Activated CD4-positive, CD25-positive, alpha-beta regulatory T cell (primary cell): ENCODE measurements at regions not wholly inside any gene's neighbourhood (a gene's known extent, or its start where the extent isn't known, plus 50 kb on each side); places are given as distances from the start of the nearest gene placed in this dataset.

Source experiments
- DNase-seq, 4 experiments: peaks; one replicate each; lab custom pipeline; 2025; lab: John Stamatoyannopoulos, UW

DNA sequence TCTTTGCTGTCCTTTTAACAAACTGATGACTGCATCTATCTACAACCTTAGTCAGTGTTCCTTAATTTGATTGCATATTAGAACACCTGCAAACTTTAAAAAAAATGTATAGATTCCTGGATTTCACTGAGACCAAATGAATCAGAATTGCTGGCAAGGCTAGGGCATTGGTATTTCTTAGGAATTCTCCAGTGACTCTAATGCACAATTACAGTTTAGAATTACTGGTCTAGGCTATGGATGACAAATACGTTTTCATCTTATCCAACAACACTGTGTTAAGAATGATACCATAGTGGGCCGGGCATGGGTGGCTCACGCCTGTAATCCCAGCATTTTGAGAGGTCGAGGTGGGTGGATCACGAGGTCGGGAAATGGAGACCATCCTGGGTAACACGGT is 545.9 kb upstream of the RIOK2 start:
- DNase-seq, result no peak

DNA sequence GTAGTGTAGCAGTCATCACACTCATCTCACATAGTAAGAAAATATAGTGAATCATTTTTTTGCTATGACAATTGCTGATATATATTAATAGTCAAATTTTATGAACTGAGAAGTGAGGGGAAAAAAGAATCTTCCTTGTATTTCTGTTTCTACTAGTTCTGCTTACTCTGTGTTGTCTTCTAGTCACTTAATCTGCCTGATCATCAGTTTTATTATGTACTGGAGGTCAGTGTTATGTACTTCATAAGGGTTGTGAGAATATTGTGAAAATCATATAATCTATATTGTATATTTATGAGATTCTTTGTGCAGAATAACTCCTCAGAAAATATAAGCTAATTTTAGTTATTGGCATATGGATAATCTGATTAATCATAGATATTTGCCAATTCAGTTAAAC is 546.9 kb upstream of the RIOK2 start:
- DNase-seq, result no peak

DNA sequence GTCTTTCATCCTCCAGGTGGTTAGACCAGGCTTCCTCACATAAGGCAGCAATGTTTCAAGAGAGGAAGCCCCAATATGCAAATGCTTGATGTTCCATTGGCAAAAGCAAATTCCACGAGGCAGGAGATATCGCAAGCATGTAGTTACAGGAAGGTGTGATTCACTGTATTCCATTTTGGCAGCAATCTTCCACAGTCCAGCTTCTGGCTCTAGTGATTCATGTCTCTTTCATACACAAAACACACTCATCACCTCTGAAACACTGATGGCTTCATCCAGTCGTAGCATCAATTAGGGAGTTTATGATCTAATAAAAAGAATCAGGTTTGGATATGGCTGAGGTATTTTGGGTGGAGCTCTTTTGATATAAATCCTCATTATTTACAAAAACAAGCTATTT is 552.2 kb upstream of the RIOK2 start:
- DNase-seq, result no peak

DNA sequence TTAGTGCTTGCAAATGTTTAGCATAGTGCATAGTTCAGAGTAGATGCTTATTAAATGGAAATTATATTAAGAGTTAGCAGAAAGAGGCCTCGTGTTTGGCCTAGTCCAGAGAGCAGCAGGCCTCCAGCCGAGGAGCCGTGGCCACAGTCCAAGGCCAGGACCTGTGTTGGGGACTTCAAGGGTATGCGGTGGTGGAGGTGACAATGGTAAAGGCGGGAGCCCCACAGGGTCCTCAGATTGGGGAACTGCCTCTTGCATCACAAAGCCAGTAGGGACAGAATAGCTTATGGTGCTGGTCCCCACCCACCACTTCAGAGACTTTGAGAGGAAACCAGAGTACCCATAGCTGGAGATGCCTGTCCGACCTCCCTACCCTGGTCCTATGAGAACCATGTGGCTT is 554.6 kb upstream of the RIOK2 start:
- no peak for DNase-seq

- no peak for DNase-seq
Measured at GRCh38 chr5:97745817-97746216, 562.8 kb upstream of the RIOK2 start.

GRCh38 chr5:97750576-97750975 is 567.5 kb upstream of the RIOK2 start:
- no peak for DNase-seq

GRCh38 chr5:97751540-97751939 is 568.5 kb upstream of the RIOK2 start:
- no peak for DNase-seq

GRCh38 chr5:97752871-97753270 is 569.8 kb upstream of the RIOK2 start:
- no peak for DNase-seq

DNA sequence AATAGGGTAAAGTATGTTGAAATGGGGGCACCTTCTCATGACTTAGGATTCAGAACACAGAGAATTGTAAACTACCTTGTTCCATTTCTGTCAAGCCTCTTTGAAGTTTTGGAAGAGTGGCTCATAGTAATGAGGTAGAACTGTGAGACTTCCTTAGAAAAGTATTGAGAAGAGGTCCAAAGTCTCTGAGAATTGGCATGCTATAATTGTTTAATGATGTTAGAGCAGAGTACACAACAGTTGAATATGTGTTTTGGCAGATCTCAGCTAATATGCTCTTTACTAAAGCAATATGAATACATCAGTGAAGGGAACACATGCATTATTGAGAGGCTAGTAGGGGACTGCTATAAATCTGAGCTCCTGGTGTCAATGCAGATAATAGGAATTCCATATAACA is 579.4 kb upstream of the RIOK2 start:
- no peak for DNase-seq

DNA sequence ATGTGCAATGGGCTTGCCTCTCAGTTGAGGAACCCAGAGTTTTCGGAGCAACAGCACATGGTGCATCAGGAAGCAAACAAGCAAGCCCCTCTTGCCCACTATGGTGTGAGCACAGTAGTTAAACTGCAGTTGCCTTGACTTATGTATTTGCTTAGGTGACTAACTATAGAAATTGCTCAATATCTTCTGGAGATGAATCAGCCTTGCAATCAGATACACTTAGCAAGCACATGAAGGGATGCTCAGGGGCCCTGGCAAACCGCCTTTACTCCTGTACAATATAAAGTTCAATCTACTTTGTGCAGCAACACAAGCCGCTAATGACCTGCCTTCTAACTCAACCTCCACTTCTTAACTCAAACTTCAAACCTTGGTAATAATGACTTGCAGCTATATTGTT is 581.7 kb upstream of the RIOK2 start:
- DNase-seq, result no peak

DNA sequence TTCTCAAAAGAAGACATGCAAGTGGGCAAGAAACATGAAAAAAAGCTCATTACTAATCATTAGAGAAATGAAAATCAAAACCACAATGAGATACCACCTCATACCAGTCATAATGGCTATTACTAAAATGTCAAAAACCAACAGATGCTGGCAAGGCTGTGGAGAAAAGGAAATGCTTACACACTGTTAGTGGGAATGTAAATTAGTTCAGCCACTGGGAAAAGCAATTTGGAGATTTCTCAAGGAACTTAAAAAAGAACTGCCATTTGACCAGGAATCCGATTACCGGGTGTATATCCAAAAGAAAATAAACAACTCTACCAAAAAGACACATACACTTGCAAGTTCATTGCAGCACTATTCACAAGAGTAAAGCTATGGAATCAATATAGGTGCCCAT is 595.4 kb upstream of the RIOK2 start:
- no peak for DNase-seq

DNA sequence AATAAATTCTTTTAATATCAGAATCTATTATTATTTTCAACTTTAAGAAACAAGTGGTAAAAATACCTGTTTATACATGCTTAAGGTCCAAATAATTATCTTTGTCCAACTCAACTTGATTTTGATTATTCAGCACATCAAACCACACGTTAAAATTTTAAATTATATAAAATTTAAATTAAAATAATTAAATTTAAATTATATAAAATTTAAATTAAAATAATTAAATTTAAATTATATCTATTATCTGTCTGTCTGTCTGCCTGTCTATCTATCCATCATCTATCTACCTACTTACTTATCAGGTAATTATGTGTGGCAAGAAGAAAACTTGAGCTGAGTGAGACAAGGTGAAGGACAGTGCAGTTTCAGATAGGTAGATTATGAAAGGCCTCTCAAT is 605.3 kb upstream of the RIOK2 start:
- DNase-seq, result no peak

DNA sequence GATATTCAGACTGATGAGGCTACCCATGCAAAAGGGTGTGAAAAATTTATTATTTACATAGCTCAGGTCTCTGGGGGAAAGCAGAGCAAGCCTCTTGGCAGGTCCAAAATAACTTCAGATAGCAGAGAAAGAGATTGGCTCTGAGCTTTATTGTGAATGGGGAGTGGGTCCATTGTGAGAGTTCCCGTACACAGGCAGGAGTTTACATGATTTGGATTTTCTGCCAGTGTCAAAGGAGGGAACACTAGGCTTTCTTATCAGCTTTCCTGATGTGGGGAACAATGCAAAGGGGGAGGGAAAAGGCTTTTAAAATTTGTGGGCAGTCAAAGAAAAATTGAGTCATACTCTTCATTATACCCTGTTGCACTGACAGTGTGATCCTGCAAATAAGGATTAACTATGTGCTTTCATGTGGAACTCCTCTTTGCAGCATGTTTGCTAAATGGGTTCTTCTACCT is 615.0 kb upstream of the RIOK2 start:
- no peak for DNase-seq

- no peak for DNase-seq
Measured at GRCh38 chr5:97801461-97801860, 618.4 kb upstream of the RIOK2 start.

DNA sequence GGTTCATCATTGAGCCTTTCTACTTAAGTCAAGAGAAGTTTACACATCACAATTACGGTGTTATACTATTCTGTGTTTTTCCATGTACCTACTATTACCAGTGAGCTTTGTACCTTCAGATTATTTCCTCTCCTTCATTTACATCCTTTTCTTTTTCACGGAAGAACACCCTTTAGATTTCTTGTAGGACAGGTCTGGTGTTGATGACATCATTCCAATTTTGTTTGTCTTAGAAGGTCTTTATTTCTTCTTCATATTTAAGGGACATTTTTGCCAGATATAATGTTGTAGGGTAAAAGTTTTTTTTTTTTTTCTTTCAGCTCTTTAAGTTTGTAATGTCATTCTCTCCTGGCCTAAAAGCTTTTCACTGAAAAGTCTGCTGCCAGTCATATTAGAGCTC is 637.1 kb upstream of the RIOK2 start:
- DNase-seq, result no peak

- no peak for DNase-seq
Measured at GRCh38 chr5:97832645-97833296, 649.7 kb upstream of the RIOK2 start.

DNA sequence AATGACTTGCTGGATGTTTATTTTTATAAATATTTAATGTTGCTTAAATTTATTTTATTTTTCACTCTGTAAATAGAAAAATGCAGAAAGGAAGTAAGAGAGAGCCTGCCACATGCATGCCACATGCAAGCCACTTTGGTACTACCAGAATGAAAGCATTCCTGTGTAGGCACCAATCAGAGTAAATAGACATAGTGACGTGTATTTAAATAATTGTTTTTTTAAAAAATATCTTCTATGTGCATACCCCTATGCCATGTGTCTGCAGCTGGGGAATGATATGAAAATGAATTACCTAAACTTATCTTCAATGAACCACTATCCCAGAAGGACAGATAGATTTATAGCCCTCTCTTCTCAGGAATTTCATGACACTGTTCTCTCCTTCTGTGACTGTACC is 651.5 kb upstream of the RIOK2 start:
- DNase-seq, result no peak

GRCh38 chr5:97835112-97835511 is 652.1 kb upstream of the RIOK2 start:
- DNase-seq, result no peak

DNA sequence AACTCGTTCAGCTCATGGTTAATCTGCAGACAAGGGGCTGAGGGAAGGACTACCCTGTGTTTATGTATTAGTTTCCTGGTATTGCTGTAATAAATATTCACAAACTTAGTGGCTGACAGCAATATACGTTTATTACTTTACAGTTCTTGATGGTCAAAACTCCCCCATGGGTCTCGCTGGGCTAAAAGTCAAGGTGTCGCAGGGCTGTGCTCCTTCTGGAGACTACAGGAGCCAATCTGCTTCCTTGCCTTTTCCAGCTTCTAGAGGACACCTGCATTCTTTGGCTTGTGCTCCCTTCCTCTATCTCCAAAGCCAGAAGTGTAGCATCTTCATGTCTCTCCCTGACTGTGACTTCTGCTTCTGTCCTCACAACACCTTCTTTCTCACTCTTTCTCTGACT is 653.8 kb upstream of the RIOK2 start:
- DNase-seq, result no peak

DNA sequence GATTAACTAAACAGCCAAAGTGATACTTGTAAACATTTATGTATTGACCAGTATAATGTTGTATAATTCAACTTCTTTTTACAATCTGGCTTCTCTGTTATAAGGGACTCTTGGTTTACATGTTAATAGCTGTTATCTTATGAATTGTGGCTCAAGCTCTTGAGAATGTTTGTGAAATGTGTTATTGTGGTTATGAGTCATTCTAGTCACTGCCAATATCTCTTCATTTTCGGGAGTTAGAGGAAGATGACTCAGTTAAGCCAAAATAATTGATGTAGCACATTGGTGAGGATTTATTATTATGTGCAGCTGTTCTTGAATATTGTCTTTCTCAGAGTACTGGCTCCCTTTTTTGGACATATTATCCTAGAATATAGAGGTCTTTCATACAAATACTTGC is 655.2 kb upstream of the RIOK2 start:
- no peak for DNase-seq

- DNase-seq, result no peak
Measured at GRCh38 chr5:97839341-97840086, 656.5 kb upstream of the RIOK2 start.

DNA sequence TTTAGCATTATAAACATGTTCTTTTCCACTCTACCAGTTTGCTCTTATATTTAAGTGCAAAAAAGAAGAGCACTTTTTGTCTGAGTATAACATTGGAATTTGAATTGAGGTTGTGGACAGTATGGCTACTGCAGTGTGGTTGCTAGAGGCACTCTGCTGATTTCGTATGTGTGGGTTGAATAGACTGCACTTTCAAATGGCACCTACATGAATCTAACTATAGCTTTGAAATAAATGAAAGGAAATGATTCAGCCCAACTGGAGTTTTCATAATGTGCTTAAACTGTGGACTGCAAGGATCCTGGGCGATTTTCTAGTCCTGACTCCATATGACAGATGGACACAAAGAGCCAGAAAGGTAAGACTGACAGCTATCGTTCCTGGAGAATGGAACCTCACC is 657.6 kb upstream of the RIOK2 start:
- no peak for DNase-seq

- DNase-seq, result no peak
Measured at GRCh38 chr5:97842687-97843086, 659.6 kb upstream of the RIOK2 start.

GRCh38 chr5:97844797-97845196 is 661.8 kb upstream of the RIOK2 start:
- no peak for DNase-seq
